Endothelial cell of umbilical vein (primary cell): ENCODE measurements at regions not wholly inside any gene's neighbourhood (a gene's known extent, or its start where the extent isn't known, plus 50 kb on each side); places are given as distances from the start of the nearest gene placed in this dataset.

Experiments
- CTCF ChIP-seq, 2 donors: IDR thresholded peaks; 1 replicate in 1 of 2; 2 replicates in 1 of 2; pipeline ENCODE4 v1.5.1; 2011; ENCODE audit warnings: low read length in 2 of 2, mild to moderate bottlenecking in 2 of 2, moderate library complexity in 2 of 2, control low read depth in 1 of 2, inconsistent platforms in 1 of 2, low read depth in 1 of 2; ENCODE audit not compliant: insufficient read depth in 1 of 2; ENCODE audit errors: extremely low read depth in 1 of 2
- EZH2 ChIP-seq: IDR thresholded peaks from 2 replicates; pipeline ENCODE4 v1.6.1; 2012; ENCODE audit warnings: borderline replicate concordance, low read depth, mild to moderate bottlenecking, moderate library complexity, low read length, inconsistent platforms; ENCODE audit not compliant: severe bottlenecking
- FOS ChIP-seq: IDR thresholded peaks from 2 replicates; pipeline ENCODE4 v1.6.1; 2011; ENCODE audit warnings: mild to moderate bottlenecking, low read length, moderate library complexity, borderline replicate concordance; ENCODE audit not compliant: insufficient read depth
- GATA2 ChIP-seq: IDR thresholded peaks from 2 replicates; pipeline ENCODE4 v1.7.0; 2011; ENCODE audit warnings: low read depth, mild to moderate bottlenecking, moderate library complexity, mixed read lengths, low read length; ENCODE audit not compliant: insufficient read length, insufficient read depth
- JUN ChIP-seq: IDR thresholded peaks from 2 replicates; pipeline ENCODE4 v1.6.1; 2011; ENCODE audit warnings: borderline replicate concordance, low read depth; ENCODE audit not compliant: insufficient read length, insufficient read depth
- MAX ChIP-seq: IDR thresholded peaks from 2 replicates; pipeline ENCODE4 v1.6.1; 2011; ENCODE audit not compliant: insufficient read depth, insufficient read length
- MYC ChIP-seq: IDR thresholded peaks from one replicate; pipeline ENCODE4 v1.6.1; 2011; ENCODE audit warnings: mild to moderate bottlenecking, low read depth, low read length
- POLR2A ChIP-seq: IDR thresholded peaks from 2 replicates; pipeline ENCODE4 v1.6.1; 2012; ENCODE audit warnings: low read depth, mild to moderate bottlenecking, control low read depth, low read length
- POLR2AphosphoS5 ChIP-seq: IDR thresholded peaks from 2 replicates; pipeline ENCODE4 v1.6.1; 2012; ENCODE audit warnings: low read depth, mild to moderate bottlenecking, control low read depth, low read length, moderate library complexity; ENCODE audit not compliant: insufficient read depth

- TF ChIP-seq CTCF (IDR thresholded peaks at IDR 0.05; ENCODE audit: extremely low read depth in 1 of 2, insufficient read depth in 1 of 2, low read depth in 1 of 2, low read length in 2 of 2) (no peak), EZH2 (no peak), POLR2A (no peak), MAX (no peak), POLR2AphosphoS5 (no peak), MYC (no peak), JUN (no peak), GATA2 (no peak), FOS (no peak)
Observed at GRCh38 chr4:90012918-90013317, 114.3 kb upstream of the CCSER1 start.
